ENCODE measurements at regions not wholly inside any gene's neighbourhood (a gene's known extent, or its start where the extent isn't known, plus 50 kb on each side); places are given as distances from the start of the nearest gene placed in this dataset.

DNA sequence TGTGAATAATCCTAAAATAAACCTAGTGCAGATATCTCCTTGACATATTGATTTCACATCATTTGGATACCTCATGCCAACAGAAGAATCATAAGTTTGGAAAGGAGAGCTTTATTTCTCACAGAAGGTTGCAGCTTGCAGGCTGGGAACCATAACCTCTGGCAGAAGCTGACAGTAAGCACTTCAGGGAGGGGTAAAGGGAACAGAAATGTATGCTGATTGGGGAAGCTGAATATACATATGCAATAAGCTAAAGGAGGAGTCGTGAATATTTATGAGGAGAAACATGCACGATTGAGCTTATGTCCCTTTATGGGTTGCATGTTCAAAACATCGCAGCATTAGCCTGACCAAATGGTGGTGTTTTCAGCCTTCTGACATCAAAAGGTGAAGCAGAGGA lies 814.5 kb downstream of the TBC1D22A start:
- no peaks in the 10 kb centered on the region for H3K4me1 Mint-ChIP-seq
- H3K27me3 Mint-ChIP-seq, result peaks cover 11% of the 10 kb centered on the region
- H3K9me3 Mint-ChIP-seq, result no peaks in the 10 kb centered on the region
- no peak overlapping the region for H3K4me3 Mint-ChIP-seq
- no peak for ATAC-seq
- H3K27ac Mint-ChIP-seq, result no peak overlapping the region
- no peak for DNase-seq

DNA sequence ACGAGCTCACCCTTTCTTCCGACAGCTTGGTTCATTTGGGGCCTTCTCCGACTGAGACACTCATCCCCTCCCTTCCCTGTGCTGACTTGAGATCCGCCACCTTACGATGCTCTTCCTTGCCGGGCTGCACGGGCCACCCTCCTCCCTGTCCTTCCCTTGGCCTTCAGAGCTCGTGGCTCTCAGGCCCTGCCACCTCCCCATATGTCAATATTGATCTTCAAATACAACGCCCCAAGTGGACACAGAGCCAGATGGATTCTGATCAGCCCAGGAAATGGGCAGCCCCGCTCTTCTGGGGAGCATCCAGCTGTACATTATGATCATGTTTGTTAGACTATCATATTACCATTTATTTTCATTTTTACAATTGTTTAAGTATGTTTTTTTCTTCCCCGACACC lies 812.8 kb downstream of the TBC1D22A start:
- no peak for DNase-seq
- Mint-ChIP-seq H3K27ac (no peak overlapping the region), H3K4me1 (no peaks in the 10 kb centered on the region), H3K27me3 (peaks cover 11% of the 10 kb centered on the region), H3K9me3 (no peaks in the 10 kb centered on the region), H3K4me3 (no peak overlapping the region)
- ATAC-seq, result no peak

DNA sequence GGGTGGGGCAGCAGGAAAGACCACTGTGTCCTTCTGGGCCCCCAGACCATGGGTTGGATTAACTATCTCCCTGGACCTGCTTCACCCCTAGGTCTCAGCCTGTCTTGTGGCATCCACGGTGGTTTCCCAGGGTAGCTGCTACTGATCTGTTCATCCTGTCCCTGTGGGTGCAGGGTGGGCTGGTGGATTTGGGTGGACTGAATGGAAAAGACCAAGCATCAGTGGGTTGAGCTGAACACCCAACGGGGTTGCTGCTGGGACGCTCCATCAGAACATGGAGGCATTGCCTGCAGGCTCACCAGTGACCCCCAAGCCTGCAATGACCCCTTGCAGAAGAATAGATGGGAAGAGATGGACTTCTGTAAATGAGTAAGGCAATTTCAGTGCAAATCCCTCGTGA lies 812.1 kb downstream of the TBC1D22A start:
- no peak for ATAC-seq

DNA sequence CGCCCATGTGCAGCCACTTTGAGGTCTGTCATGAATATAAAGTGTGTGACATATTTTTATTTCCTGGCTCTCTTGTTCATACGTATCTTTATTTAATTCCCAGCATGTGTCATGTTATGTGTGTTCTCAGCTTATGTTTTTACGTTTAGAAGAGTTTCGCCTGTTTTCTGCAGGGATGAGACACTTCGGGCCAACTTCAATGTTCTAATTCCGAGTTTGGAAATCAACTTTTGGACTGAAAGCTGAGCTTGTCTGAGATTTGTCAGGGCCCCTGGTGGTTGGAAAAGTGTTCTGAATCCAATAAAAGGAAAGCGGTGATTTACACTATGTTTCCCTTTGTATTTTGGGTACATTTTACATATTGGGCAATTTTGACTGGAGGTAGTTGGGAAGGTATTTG lies 810.7 kb downstream of the TBC1D22A start:
- peaks cover 11% of the 10 kb centered on the region for H3K27me3 Mint-ChIP-seq
- no peak for ATAC-seq
- no peak overlapping the region for H3K4me3 Mint-ChIP-seq
- no peaks in the 10 kb centered on the region for H3K9me3 Mint-ChIP-seq
- H3K4me1 Mint-ChIP-seq, result no peaks in the 10 kb centered on the region
- DNase-seq, result no peak
- no peak overlapping the region for H3K27ac Mint-ChIP-seq

More for the DNA sequence above, 812.1 kb downstream of the TBC1D22A start:
- DNase-seq, result no peak
- H3K4me3 Mint-ChIP-seq, result no peak overlapping the region
- no peak overlapping the region for H3K27ac Mint-ChIP-seq
- no peaks in the 10 kb centered on the region for H3K9me3 Mint-ChIP-seq
- peaks cover 11% of the 10 kb centered on the region for H3K27me3 Mint-ChIP-seq
- no peaks in the 10 kb centered on the region for H3K4me1 Mint-ChIP-seq

DNA sequence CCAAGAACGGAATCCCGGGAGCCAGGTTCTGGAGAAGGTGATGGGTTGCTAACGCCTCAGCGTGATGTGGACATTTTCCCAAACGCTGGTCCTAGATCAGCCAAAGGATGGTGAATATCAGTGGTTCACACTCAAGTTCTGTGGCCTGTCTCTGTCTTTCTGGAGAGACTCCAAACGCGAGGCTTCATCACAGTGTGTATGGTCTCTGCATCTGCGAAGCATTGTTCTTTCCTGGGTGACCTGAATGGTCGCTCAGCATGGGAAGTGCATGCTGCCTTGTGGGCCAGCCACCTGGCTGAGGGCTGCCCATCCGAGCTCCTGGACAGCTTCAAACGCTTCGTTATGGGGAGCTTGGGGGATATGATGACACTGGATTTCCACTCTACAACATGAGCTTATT lies 810.0 kb downstream of the TBC1D22A start:
- ATAC-seq, result no peak
- DNase-seq, result no peak
- H3K4me3 Mint-ChIP-seq, result no peak overlapping the region
- peaks cover 11% of the 10 kb centered on the region for H3K27me3 Mint-ChIP-seq
- H3K9me3 Mint-ChIP-seq, result no peaks in the 10 kb centered on the region
- no peaks in the 10 kb centered on the region for H3K4me1 Mint-ChIP-seq
- H3K27ac Mint-ChIP-seq, result peak overlapping the region in 1 of 2 donors; percentile 75

DNA sequence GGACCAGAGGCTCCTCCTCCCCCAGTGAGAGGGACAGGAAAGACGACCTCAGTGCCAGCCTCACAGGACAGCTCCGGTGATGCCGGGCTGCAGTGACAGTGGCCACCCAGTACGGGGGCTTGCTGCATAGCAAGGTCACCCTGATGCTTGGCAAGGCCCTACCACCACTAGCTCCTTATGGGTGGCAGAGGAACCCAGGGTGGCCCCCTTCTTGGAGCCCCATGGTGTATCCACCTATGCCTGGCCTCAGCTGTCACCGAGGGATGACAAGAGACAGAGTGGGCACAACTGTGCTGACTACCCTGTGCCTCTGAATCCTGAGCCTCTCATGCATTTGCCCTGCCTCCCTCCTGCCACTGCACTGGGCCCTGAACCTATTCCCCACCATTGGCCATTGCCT lies 809.2 kb downstream of the TBC1D22A start:
- H3K27ac Mint-ChIP-seq, result no peak overlapping the region
- H3K9me3 Mint-ChIP-seq, result no peaks in the 10 kb centered on the region
- no peaks in the 10 kb centered on the region for H3K4me1 Mint-ChIP-seq
- DNase-seq (peak in 1 of 2 donors; percentile 1), ATAC-seq (no peak)
- H3K4me3 Mint-ChIP-seq, result no peak overlapping the region
- H3K27me3 Mint-ChIP-seq, result peaks cover 11% of the 10 kb centered on the region

DNA sequence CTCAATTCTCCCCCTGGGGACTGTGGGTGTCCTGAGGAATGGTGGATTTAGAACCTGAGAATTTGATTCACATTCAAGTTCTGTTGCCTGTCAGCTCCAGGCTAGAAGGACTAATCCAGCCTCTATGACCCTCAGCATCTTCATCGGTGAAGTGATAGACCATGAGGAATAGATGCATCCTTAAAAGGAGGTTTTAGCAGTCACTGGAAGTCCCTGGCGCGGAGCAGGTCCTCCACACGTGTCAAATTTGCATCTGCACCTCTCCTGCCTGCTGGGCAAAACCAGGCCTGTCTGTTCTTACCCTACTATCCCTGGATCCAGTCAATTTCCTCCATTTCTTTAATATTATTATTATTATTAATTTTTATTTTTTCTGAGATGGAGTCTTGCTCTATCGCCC lies 808.4 kb downstream of the TBC1D22A start:
- H3K9me3 Mint-ChIP-seq, result no peaks in the 10 kb centered on the region
- H3K4me1 Mint-ChIP-seq, result no peaks in the 10 kb centered on the region
- ATAC-seq, result no peak
- H3K4me3 Mint-ChIP-seq, result no peak overlapping the region
- no peak for DNase-seq
- peaks cover 11% of the 10 kb centered on the region for H3K27me3 Mint-ChIP-seq
- peak overlapping the region in 1 of 2 donors; percentile 77 for H3K27ac Mint-ChIP-seq

DNA sequence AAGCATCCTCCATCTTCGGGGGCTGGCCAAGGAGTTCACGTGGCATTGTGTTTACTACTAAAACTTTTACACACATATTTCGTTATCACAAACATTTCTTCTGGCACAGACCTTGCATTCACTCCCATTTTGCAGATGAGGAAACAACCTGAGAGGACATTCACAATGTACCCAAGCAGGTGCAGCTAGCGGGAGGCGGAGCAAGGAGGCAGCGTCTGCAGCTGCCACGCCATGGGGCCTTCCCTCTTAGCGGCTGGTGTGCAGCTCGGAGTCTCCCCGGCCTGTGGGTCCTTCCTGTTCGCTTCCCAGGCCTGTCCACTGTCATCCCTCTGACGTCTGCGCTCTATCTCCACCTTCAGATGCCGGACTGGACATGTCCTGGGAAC lies 807.8 kb downstream of the TBC1D22A start:
- Mint-ChIP-seq H3K9me3 (no peaks in the 10 kb centered on the region), H3K27me3 (peaks cover 7% of the 10 kb centered on the region), H3K4me3 (no peak overlapping the region), H3K4me1 (no peaks in the 10 kb centered on the region), H3K27ac (peak overlapping the region in 1 of 2 donors; percentile 77)
- no peak for ATAC-seq
- DNase-seq, result no peak

DNA sequence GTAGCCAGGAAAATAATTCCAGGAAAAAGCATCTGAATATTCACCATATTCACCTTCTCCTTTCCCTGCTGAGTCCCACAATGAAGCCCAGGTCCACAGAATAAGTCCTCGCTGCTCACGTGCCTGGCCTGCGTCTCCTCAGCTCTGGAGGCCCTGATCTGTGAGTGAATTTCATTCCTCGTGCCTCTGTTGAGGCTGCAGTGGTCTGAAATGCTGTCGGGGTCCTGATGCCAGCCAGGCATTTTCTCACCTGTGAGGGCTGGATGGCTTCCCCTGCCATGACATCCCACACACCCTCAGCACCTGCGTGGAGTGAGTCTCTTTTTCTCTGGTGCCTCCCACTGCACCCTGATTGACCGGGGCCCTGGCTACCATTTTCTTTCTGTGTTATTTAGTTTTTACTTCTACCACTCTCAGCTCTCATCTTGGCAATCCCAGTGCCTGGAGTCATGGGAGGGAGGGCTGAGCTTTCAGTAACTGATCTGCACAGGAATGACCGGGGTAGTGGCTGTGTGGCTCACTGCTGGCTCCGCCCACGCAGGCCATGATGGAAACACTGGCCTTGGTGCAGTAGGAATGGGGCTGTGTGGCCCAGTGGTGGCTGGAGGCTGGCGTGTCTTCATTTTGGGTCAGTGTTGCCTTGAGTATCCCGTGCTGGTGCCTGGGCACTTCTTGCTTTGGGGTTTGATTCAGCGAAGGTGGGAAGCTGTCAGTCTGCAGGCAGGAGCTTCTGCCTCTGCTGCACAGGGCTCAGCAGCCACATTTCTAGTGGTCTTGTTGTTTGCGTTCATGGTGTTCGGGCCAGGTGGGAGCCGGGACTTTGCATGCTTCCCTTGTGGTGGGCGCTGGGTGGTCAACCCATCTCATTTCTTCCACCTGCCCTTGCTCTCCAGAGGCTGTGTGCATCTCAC lies 807.2 kb downstream of the TBC1D22A start:
- Mint-ChIP-seq H3K4me1 (no peaks in the 10 kb centered on the region), H3K4me3 (no peak overlapping the region), H3K27me3 (peaks cover 7% of the 10 kb centered on the region), H3K9me3 (no peaks in the 10 kb centered on the region), H3K27ac (no peak overlapping the region)
- DNase-seq, result no peak
- ATAC-seq, result no peak

DNA sequence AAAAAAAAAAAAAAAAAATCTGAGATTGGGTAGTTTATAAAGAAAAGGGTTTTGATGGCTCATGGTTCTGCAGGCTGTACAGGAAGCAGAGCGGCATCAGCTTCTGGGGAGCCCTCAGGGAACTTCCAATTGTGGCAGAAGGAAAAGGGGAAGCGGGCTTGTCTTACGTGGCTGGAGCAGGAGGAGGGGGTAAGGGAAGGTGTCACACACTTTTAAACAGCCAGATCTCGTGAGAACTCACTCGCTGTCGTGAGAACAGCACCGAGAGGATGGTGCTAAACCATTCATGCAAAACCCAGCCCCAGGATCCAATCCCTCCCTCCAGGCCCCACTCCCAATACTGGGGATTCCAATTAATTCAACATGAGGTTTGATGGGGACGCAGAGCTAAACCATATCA lies 806.2 kb downstream of the TBC1D22A start:
- no peak for DNase-seq
- peaks cover 12% of the 10 kb centered on the region for H3K27me3 Mint-ChIP-seq
- ATAC-seq, result no peak
- H3K27ac Mint-ChIP-seq, result no peak overlapping the region
- no peaks in the 10 kb centered on the region for H3K9me3 Mint-ChIP-seq
- no peaks in the 10 kb centered on the region for H3K4me1 Mint-ChIP-seq
- H3K4me3 Mint-ChIP-seq, result no peak overlapping the region

DNA sequence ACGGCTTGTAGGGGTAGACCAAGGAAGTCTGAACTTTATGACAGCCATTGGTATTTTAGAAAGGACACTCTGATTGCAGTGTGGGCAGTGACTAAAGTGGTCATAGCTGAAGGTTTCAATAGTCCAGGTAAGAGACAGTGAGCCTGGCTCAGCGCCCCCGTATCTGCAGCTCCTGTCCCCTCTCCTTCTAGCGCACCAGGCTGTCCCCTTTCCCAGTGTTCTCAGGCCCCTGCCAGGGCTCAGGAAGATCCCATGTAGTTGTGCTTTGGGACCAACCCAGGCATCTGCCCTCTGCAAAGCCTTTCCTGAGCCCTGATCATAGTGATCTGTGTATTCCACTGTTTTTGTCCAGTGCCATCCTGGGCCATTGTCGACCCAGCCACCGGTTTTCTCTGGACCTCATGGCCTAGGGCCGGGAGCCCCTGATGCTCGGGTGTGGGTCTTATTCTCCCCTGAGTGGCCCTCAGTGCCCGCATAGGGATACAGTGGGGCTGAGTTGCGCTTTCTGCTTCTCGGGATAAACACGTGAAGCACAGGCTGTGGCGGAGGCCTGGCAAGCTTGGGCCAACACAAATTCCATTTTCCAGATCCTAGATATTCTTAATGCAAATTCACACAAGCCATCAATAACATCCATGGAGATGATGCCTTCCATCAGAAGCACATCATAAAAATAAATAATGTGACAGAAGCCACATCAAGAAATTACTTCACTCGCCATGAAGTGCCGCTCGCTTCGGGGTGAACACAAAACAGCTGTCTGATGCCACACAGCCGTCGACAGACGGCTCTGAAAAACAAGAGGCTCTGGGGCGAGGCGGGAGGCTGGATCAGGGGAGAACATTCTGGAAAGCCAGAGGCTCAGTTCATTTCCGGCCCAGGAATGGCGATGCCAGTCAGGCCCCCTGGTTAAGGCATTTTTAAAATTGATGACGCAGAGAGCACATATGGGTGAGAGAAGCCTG lies 805.0 kb downstream of the TBC1D22A start:
- DNase-seq, result peak in 1 of 2 donors; percentile 0
- Mint-ChIP-seq H3K9me3 (peaks cover 0 to 7% of the 10 kb centered on the region in 2 donors), H3K27me3 (peaks cover 23% of the 10 kb centered on the region), H3K4me1 (no peaks in the 10 kb centered on the region), H3K27ac (no peak overlapping the region), H3K4me3 (no peak overlapping the region)
- no peak for ATAC-seq

DNA sequence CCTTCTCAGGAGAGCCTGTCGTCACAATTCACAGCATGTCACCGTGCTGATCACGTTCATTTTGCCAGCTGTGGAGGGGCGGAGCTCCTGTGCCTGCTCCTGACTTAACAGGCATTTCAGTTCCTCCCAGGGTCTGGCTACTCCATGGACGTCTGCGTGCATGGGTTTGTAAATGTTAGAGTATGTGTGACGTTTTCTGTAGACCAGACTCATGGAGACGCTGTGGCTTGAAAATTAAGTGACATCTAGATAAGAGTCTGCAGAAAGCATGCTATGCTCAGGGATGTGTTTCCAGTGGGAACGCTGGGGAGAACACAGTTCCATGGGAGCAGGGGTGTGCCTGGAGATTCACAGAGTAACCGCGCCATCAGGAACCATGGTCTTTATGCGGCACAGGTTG lies 804.0 kb downstream of the TBC1D22A start:
- Mint-ChIP-seq H3K27me3 (peaks cover 23% of the 10 kb centered on the region), H3K4me1 (no peaks in the 10 kb centered on the region), H3K4me3 (no peak overlapping the region), H3K27ac (no peak overlapping the region), H3K9me3 (peaks cover 0 to 7% of the 10 kb centered on the region in 2 donors)
- ATAC-seq, result no peak
- peak in 1 of 2 donors; percentile 5 for DNase-seq

DNA sequence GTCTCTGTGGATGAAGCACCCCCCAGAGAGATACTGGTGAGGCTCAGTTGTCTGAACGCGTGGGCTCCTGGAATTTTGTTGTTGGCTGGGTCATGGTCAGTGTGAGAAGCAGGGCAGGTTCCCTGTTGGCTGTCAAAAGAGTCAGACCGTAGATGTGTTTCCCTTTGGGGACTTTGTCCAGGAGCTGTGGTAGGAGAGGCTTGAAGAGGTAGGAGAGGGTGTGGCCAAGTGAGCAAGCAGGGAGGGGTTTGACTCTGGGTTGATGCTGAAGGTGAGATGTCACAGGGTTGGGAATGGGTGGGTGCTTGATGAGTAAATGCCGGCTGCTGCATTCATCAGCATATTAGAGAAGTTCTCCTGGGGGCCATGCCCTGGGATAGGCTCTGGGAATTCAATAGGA lies 803.2 kb downstream of the TBC1D22A start:
- ATAC-seq, result no peak
- Mint-ChIP-seq H3K27me3 (peaks cover 23% of the 10 kb centered on the region), H3K4me1 (no peaks in the 10 kb centered on the region), H3K27ac (no peak overlapping the region), H3K4me3 (no peak overlapping the region), H3K9me3 (peaks cover 0 to 7% of the 10 kb centered on the region in 2 donors)
- no peak for DNase-seq

DNA sequence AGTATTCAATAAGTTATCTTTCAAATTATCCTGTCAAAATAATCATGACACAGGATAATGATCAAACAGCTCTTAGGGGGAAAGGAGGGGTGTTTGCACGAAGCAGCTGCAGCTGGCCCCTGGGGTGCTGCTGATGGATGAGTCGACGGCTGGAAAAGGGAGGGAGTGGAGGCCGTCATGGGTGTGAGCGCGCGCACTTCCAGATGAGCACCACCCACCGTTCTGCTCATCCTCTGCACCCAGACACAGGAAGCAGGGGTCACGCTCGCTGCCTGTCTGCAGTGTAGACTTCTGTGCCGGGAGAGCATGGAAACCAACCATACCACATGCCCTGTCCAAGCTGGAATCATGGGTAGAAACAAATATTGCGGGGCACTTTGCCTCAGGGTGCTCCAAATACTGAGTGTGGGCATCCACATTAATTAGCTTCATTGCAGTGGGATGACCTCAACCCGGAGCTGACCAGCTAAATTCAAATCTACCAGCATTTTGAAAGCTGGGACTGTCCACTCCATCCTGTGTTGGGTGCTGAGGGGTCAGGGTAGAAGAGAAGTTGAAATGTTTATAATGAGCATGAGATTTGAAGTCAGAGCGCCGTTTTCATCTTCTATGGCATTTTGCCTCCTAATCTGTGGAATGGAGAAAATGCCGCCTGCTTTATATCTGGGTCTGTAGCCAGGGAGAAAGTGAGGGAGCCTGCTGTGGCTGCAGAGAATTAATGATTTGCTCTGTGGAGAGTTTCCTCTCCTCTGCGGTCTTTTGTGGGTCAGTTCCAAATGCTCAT lies 802.4 kb downstream of the TBC1D22A start:
- peaks cover 23% of the 10 kb centered on the region for H3K27me3 Mint-ChIP-seq
- no peak for DNase-seq
- no peaks in the 10 kb centered on the region for H3K4me1 Mint-ChIP-seq
- ATAC-seq, result no peak
- no peak overlapping the region for H3K4me3 Mint-ChIP-seq
- no peak overlapping the region for H3K27ac Mint-ChIP-seq
- H3K9me3 Mint-ChIP-seq, result peaks cover 0 to 7% of the 10 kb centered on the region in 2 donors

DNA sequence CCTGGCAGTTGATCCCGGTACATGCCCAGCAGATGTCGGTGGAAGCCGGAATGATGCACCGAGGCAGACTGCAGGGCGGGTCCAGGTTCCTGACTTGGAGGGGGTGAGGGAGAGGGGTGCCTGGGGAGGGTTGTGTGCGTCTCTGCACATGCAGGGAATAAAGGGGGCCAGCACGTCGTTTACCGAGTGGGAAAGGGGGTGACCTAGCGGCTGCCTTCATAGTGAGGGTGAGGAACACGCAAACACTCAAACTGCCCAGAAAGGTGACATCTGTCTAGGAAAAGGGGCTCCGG lies 801.7 kb downstream of the TBC1D22A start:
- H3K27ac Mint-ChIP-seq, result no peak overlapping the region
- peaks cover 0 to 7% of the 10 kb centered on the region in 2 donors for H3K9me3 Mint-ChIP-seq
- H3K4me3 Mint-ChIP-seq, result no peak overlapping the region

More for the DNA sequence above, 801.7 kb downstream of the TBC1D22A start:
- DNase-seq (no peak), ATAC-seq (no peak)
- no peaks in the 10 kb centered on the region for H3K4me1 Mint-ChIP-seq
- H3K27me3 Mint-ChIP-seq, result peaks cover 25% of the 10 kb centered on the region

Data from stimulated activated naive CD8-positive, alpha-beta T cell treated with anti-CD3 and anti-CD28 coated beads, Interleukin-15, amount 100 ng/mL, for 72 hours (primary cell).